ENCODE measurements at regions not wholly inside any gene's neighbourhood (a gene's known extent, or its start where the extent isn't known, plus 50 kb on each side); places are given as distances from the start of the nearest gene placed in this dataset.
"Not testable (repeated sequence)": the region's sequence is repeated elsewhere in the genome, so short reads cannot be mapped to it uniquely, and the experiment has no call there.

GRCh38 chr2:118611691-118612090 lies 235.8 kb downstream of the EN1 start:
- DNase-seq (ENCODE audit: low spot score): no peak

GRCh38 chr2:118609138-118609537 lies 238.3 kb downstream of the EN1 start:
- no peak for DNase-seq (ENCODE audit: low spot score)

- no peak for DNase-seq (ENCODE audit: low spot score)
Measured at GRCh38 chr2:118607641-118608040, 239.8 kb downstream of the EN1 start.

GRCh38 chr2:118604811-118605210 lies 242.6 kb downstream of the EN1 start:
- no peak for DNase-seq (ENCODE audit: low spot score)

GRCh38 chr2:118604371-118604770 lies 243.1 kb downstream of the EN1 start:
- DNase-seq (ENCODE audit: low spot score): no peak

- DNase-seq (ENCODE audit: low spot score): no peak
Measured at GRCh38 chr2:118599141-118599540, 248.3 kb downstream of the EN1 start.

- no peak for DNase-seq (ENCODE audit: low spot score)
Measured at GRCh38 chr2:118596620-118597019, 250.8 kb downstream of the EN1 start.

GRCh38 chr2:118593257-118593656 lies 254.2 kb downstream of the EN1 start:
- no peak for DNase-seq (ENCODE audit: low spot score)

- no peak for DNase-seq (ENCODE audit: low spot score)
Measured at GRCh38 chr2:118591223-118591622, 256.2 kb downstream of the EN1 start.

- no peak for DNase-seq (ENCODE audit: low spot score)
Measured at GRCh38 chr2:118589721-118590120, 257.7 kb downstream of the EN1 start.

- DNase-seq (ENCODE audit: low spot score): no peak
Measured at GRCh38 chr2:118588850-118589249, 258.6 kb downstream of the EN1 start.

GRCh38 chr2:118586312-118586711 lies 261.1 kb downstream of the EN1 start:
- no peak for DNase-seq (ENCODE audit: low spot score)

- no peak for DNase-seq (ENCODE audit: low spot score)
Measured at GRCh38 chr2:118584877-118585276, 262.6 kb downstream of the EN1 start.

- no peak for DNase-seq (ENCODE audit: low spot score)
Measured at GRCh38 chr2:118584062-118584749, 263.2 kb downstream of the EN1 start.

GRCh38 chr2:118582058-118582457 lies 265.4 kb downstream of the EN1 start:
- DNase-seq (ENCODE audit: low spot score): no peak

GRCh38 chr2:118580651-118581050 lies 266.8 kb downstream of the EN1 start:
- no peak for DNase-seq (ENCODE audit: low spot score)

- DNase-seq (ENCODE audit: low spot score): no peak
Measured at GRCh38 chr2:118580107-118580506, 267.3 kb downstream of the EN1 start.

GRCh38 chr2:118577202-118577601 lies 270.2 kb downstream of the EN1 start:
- no peak for DNase-seq (ENCODE audit: low spot score)

- DNase-seq (ENCODE audit: low spot score): no peak
Measured at GRCh38 chr2:118576109-118576855, 271.2 kb downstream of the EN1 start.

GRCh38 chr2:118572380-118572779 lies 275.1 kb downstream of the EN1 start:
- not testable (repeated sequence) for DNase-seq (ENCODE audit: low spot score)

- no peak for DNase-seq (ENCODE audit: low spot score)
Measured at GRCh38 chr2:118569876-118570535, 277.4 kb downstream of the EN1 start.

GRCh38 chr2:118568700-118569099 lies 278.7 kb downstream of the EN1 start:
- no peak for DNase-seq (ENCODE audit: low spot score)

Measured in CD4-positive, alpha-beta T cell treated with Interleukin-6 at 100 ng/mL for 8 hours (primary cell).